Keratinocyte (primary cell): ENCODE measurements at regions not wholly inside any gene's neighbourhood (a gene's known extent, or its start where the extent isn't known, plus 50 kb on each side); places are given as distances from the start of the nearest gene placed in this dataset.

Experiments used
- DNase-seq: peaks from one replicate; pipeline ENCODE4 v3.0.0-alpha.2; 2011; ENCODE audit warnings: low read depth, missing footprints, low spot score
- FAIRE-seq: peaks from 2 replicates; lab custom pipeline; 2011; peaks lifted over from hg19 to GRCh38; lab: Jason Lieb, UNC
- H2AFZ ChIP-seq: 2 replicates; pipeline ENCODE4 v1.6.0; 2012; ENCODE audit warnings: low read length, control low read depth, inconsistent platforms; ENCODE audit not compliant: control insufficient read depth
- H3K27ac ChIP-seq: 2 replicates; pipeline ENCODE4 v1.5.1; 2011; ENCODE audit warnings: low read length; ENCODE audit not compliant: control insufficient read depth, insufficient read depth
- H3K27me3 ChIP-seq: 3 replicates; pipeline ENCODE4 v1.6.0; 2011; ENCODE audit warnings: low read length; ENCODE audit not compliant: control insufficient read depth, insufficient read depth; ENCODE audit errors: extremely low read depth
- H3K36me3 ChIP-seq, 2 experiments: 2 replicates in 1 of 2; 3 replicates in 1 of 2; pipeline ENCODE4 v1.5.1; 2011; ENCODE audit warnings: low read length in 2 of 2, mild to moderate bottlenecking in 1 of 2; ENCODE audit not compliant: control insufficient read depth in 2 of 2, insufficient read depth in 2 of 2; ENCODE audit errors: extremely low read depth in 1 of 2
- H3K4me1 ChIP-seq: 3 replicates; pipeline ENCODE4 v1.5.1; 2011; ENCODE audit warnings: low read length; ENCODE audit not compliant: control insufficient read depth, insufficient read depth; ENCODE audit errors: extremely low read depth
- H3K4me2 ChIP-seq: 3 replicates; pipeline ENCODE4 v1.6.0; 2011; ENCODE audit warnings: low read depth, low read length; ENCODE audit not compliant: control insufficient read depth, insufficient read depth; ENCODE audit errors: extremely low read depth
- H3K4me3 ChIP-seq, 3 experiments: fragments of 200-600 bp in 1 of 3; sonication (generic) in 1 of 3; 2 replicates in 2 of 3; 3 replicates in 1 of 3; pipeline ENCODE4 v1.5.1; 2011 to 2016; ENCODE audit warnings: low read length in 3 of 3, mild to moderate bottlenecking in 3 of 3, control low read depth in 2 of 3, inconsistent platforms in 1 of 3, low read depth in 1 of 3, mixed read lengths in 1 of 3, mixed run types in 1 of 3, moderate library complexity in 1 of 3; ENCODE audit not compliant: control insufficient read depth in 2 of 3, insufficient read depth in 2 of 3; ENCODE audit errors: extremely low read depth in 1 of 3
- H3K79me2 ChIP-seq: 2 replicates; pipeline ENCODE4 v1.6.0; 2012; ENCODE audit warnings: low read length; ENCODE audit not compliant: control insufficient read depth, insufficient read depth
- H3K9ac ChIP-seq: 3 replicates; pipeline ENCODE4 v1.6.0; 2011; ENCODE audit warnings: low read length; ENCODE audit not compliant: control insufficient read depth, insufficient read depth; ENCODE audit errors: extremely low read depth
- H3K9me1 ChIP-seq: 3 replicates; pipeline ENCODE4 v1.6.0; 2011; ENCODE audit warnings: low read length; ENCODE audit not compliant: control insufficient read depth, insufficient read depth; ENCODE audit errors: extremely low read depth
- H3K9me3 ChIP-seq: 2 replicates; pipeline ENCODE4 v1.5.1; 2012; ENCODE audit warnings: low read depth, low read length; ENCODE audit not compliant: control insufficient read depth
- H4K20me1 ChIP-seq: 3 replicates; pipeline ENCODE4 v1.6.0; 2011; ENCODE audit warnings: low read length; ENCODE audit not compliant: control insufficient read depth, insufficient read depth; ENCODE audit errors: extremely low read depth
- CTCF ChIP-seq, 3 experiments: IDR thresholded peaks in 1 of 3; conservative IDR thresholded peaks in 1 of 3; optimal IDR thresholded peaks in 1 of 3; 2 replicates in 2 of 3; 3 replicates in 1 of 3; pipeline versions ENCODE3 to v1.5.1; 2011; ENCODE audit warnings: low read length in 3 of 3, mild to moderate bottlenecking in 3 of 3, moderate library complexity in 2 of 3, control low read depth in 1 of 3, inconsistent platforms in 1 of 3; ENCODE audit not compliant: insufficient read depth in 2 of 3; ENCODE audit errors: extremely low read depth in 1 of 3
- EZH2 ChIP-seq: IDR thresholded peaks from one replicate; pipeline ENCODE4 v1.6.1; 2012; ENCODE audit warnings: inconsistent platforms, mild to moderate bottlenecking, low read length, moderate library complexity
- dilution Hi-C: fragments of 300-500 bp; cut with MboI; formaldehyde crosslinking; loops from one replicate; pipeline ENCODE4 v1.7.0; 2020; ENCODE audit warnings: low sequenced_read_pairs; ENCODE audit not compliant: extremely low pct_ligation_motif_present

- DNase-seq (no peak), FAIRE-seq (no peak)
- TF ChIP-seq CTCF (optimal IDR thresholded peaks at IDR 0.05 in 1 of 3, IDR thresholded peaks at IDR 0.05 in 1 of 3, conservative IDR thresholded peaks at IDR 0.05 in 1 of 3; ENCODE audit: extremely low read depth in 1 of 3, insufficient read depth in 2 of 3, low read length in 3 of 3) (no peak), EZH2 (no peak)
- Histone ChIP-seq H3K9me1 (no peaks in the 10 kb centered on the region), H3K27ac (no peak overlapping the region), H3K9ac (no peak overlapping the region), H3K79me2 (no peaks in the 10 kb centered on the region), H3K9me3 (no peaks in the 10 kb centered on the region), H4K20me1 (no peaks in the 10 kb centered on the region), H3K27me3 (no peaks in the 10 kb centered on the region), H3K36me3 (no peaks in the 10 kb centered on the region), H3K4me2 (no peak overlapping the region), H2AFZ (no peak overlapping the region), H3K4me3 (no peak overlapping the region), H3K4me1 (no peaks in the 10 kb centered on the region)
- dilution Hi-C loops, result no loop called here
These were observed 136.2 kb upstream of the NTM start for GRCh38 chr11:131234221-131234620.

GRCh38 chr11:131235328-131236298, 134.8 kb upstream of the NTM start:
- dilution Hi-C loops, result no loop called here
- Histone ChIP-seq H3K27ac (no peak overlapping the region), H3K79me2 (no peaks in the 10 kb centered on the region), H3K4me3 (no peak overlapping the region), H3K4me1 (no peaks in the 10 kb centered on the region), H3K9me1 (no peaks in the 10 kb centered on the region), H2AFZ (no peak overlapping the region), H3K9me3 (no peaks in the 10 kb centered on the region), H3K36me3 (no peaks in the 10 kb centered on the region), H3K4me2 (no peak overlapping the region), H4K20me1 (no peaks in the 10 kb centered on the region), H3K9ac (no peak overlapping the region), H3K27me3 (no peaks in the 10 kb centered on the region)
- FAIRE-seq, result no peak
- no peak for DNase-seq
- TF ChIP-seq EZH2 (no peak), CTCF (optimal IDR thresholded peaks at IDR 0.05 in 1 of 3, IDR thresholded peaks at IDR 0.05 in 1 of 3, conservative IDR thresholded peaks at IDR 0.05 in 1 of 3; ENCODE audit: extremely low read depth in 1 of 3, insufficient read depth in 2 of 3, low read length in 3 of 3) (no peak)
